ENCODE measurements at regions not wholly inside any gene's neighbourhood (a gene's known extent, or its start where the extent isn't known, plus 50 kb on each side); places are given as distances from the start of the nearest gene placed in this dataset.

DNA sequence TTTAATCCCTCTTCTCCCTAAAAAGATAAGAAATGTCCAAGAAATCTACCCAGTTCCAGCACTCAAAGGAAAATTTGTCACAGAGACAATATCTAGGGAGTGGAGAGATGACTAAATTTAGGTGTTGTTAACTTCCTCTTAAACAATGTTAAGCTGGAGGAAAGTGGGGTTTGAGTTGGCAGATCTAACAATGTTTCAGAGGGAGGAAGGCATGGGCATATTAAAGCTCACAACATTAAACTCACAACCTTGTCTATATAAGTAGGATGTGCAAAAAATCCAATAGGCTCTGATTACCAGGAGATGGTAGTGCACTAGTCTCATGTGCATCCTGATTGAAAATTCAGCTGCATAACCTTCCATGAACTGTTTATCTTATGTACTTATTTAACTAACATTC lies 190.1 kb downstream of the BARHL2 start:
- H3K4me3 Mint-ChIP-seq: no peak overlapping the region
- Histone ChIP-seq H3K79me1 (ENCODE audit: insufficient read depth, low read depth, low read length, poor library complexity, severe bottlenecking) (no peaks in the 10 kb centered on the region), H4K20me1 (ENCODE audit: control insufficient read depth, insufficient read depth, insufficient read length) (no peaks in the 10 kb centered on the region), H3K14ac (ENCODE audit: insufficient read depth, low read length) (no peak overlapping the region), H2BK12ac (ENCODE audit: insufficient read length, low read depth, low read length) (no peak overlapping the region), H2AFZ (ENCODE audit: low read length) (no peak overlapping the region), H3K27ac (ENCODE audit: insufficient read length, low read depth, low read length) (no peak overlapping the region), H3T11ph (ENCODE audit: low read length) (no peak overlapping the region), H3K4me1 (ENCODE audit: insufficient read depth, low read length) (no peaks in the 10 kb centered on the region), H2BK20ac (ENCODE audit: low read depth, low read length, poor library complexity, severe bottlenecking) (no peak overlapping the region), H3K4me2 (ENCODE audit: insufficient read depth, insufficient read length, low read length) (no peak overlapping the region), H3K4ac (ENCODE audit: low read depth, low read length) (no peak overlapping the region), H3K27me3 (ENCODE audit: insufficient read depth, low read length) (no peaks in the 10 kb centered on the region), H3K23me2 (ENCODE audit: insufficient read length, low read depth, low read length, poor library complexity, severe bottlenecking) (no peaks in the 10 kb centered on the region), H4K5ac (ENCODE audit: insufficient read length, low read depth, low read length) (no peak overlapping the region), H4K8ac (replicated peaks; ENCODE audit: insufficient read length, low read depth, low read length) (no peak overlapping the region), H2BK15ac (ENCODE audit: low read depth, low read length) (no peak overlapping the region), H3K9me3 (ENCODE audit: control insufficient read depth, low read depth, low read length) (no peaks in the 10 kb centered on the region), H3K23ac (ENCODE audit: insufficient read length, low read depth, low read length) (no peak overlapping the region), H2BK5ac (ENCODE audit: insufficient read length, low read length) (no peak overlapping the region), H3K79me2 (ENCODE audit: insufficient read depth, low read length) (no peaks in the 10 kb centered on the region), H2AK5ac (ENCODE audit: insufficient read length, low read length) (no peak overlapping the region), H3K56ac (ENCODE audit: insufficient read length, low read depth, low read length) (no peak overlapping the region), H4K91ac (ENCODE audit: insufficient read length, low read depth, low read length) (no peak overlapping the region), H3K9ac (ENCODE audit: extremely low read depth, insufficient read length, low read length) (no peak overlapping the region), H3K18ac (ENCODE audit: insufficient read length, low read depth, low read length) (no peak overlapping the region), H2BK120ac (ENCODE audit: low read depth, low read length, poor library complexity, severe bottlenecking) (no peak overlapping the region)
- H3K27me3 Mint-ChIP-seq (ENCODE audit: low read depth): no peaks in the 10 kb centered on the region
- peaks cover 0 to 2% (median 0%) of the 10 kb centered on the region in 3 experiments; a peak in 2 of 7 replicates for H3K36me3 Mint-ChIP-seq (ENCODE audit: insufficient read depth in 1 of 3, low read depth in 3 of 3)
- no peak for DNase-seq
- peaks cover 4 to 11% of the 10 kb centered on the region in 2 experiments for H3K4me1 Mint-ChIP-seq
- H3K27ac Mint-ChIP-seq: no peak overlapping the region
- H3K9me3 Mint-ChIP-seq: peaks cover 0 to 4% of the 10 kb centered on the region in 2 experiments; a peak in 3 of 5 replicates
- TF ChIP-seq CTCF (conservative IDR thresholded peaks at IDR 0.05): no peak
